Stimulated activated CD8-positive, alpha-beta memory T cell treated with anti-CD3 and anti-CD28 coated beads, Interleukin-15, amount 100 ng/mL, for 24 hours (primary cell): ENCODE measurements at regions not wholly inside any gene's neighbourhood (a gene's known extent, or its start where the extent isn't known, plus 50 kb on each side); places are given as distances from the start of the nearest gene placed in this dataset.
"Not testable (repeated sequence)": the region's sequence is repeated elsewhere in the genome, so short reads cannot be mapped to it uniquely, and the experiment has no call there.

Source experiments
- DNase-seq: peaks from one replicate; pipeline ENCODE4 v3.0.0-alpha.2; 2020; ENCODE audit warnings: low read depth

DNA sequence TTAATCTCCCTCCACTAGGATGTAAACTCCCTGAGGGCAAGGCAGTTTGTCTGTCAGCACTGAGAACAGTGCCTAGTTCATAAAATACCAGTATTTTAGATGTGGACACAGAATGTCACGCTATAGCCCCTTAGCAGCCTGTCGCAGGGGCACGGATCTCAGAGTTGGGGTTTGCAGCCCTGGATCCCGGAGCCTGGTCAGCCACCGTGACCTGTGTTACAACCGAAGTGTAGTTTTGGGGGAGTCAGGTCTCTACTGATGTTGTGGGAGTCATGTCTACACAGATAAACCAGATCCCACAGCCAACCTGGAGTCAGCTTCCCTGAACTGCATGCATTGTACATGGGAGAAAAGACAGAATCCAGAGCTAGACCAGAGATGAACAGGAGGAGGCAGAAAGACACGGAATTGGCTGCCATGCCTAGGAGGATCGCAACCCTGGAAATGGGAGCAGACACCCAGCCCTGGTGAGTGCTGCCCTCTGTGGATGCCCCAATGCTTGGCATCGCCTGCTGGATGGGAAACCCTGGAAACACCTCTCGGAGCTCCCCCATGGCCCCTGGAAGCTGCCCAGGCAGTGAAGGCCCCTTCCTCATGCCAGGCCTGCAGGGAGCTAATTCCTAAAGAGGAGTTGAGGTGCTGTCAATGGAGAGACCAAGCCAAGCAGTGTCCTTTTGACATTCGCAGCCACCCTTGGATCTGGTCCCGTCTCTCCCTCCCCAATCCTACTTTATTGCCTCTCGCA lies 851.3 kb downstream of the TBC1D22A start:
- no peak for DNase-seq

DNA sequence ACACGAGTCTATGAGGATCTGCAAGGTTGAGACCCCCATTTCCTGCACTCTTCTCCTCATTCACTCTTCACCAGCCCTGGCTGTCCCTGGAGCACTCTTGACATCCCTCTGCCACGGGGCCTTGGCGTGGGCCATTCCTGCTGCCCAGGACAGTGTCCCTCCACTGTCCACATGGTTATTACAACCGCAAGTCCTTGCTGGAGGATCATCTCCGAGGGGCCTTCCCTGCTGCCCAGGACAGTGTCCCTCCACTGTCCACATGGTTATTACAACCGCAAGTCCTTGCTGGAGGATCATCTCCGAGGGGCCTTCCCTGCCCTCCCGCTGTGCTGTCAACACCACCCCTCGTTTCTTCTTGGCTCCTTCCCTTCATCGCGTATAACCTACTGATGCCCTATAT lies 850.7 kb downstream of the TBC1D22A start:
- not testable (repeated sequence) for DNase-seq

DNA sequence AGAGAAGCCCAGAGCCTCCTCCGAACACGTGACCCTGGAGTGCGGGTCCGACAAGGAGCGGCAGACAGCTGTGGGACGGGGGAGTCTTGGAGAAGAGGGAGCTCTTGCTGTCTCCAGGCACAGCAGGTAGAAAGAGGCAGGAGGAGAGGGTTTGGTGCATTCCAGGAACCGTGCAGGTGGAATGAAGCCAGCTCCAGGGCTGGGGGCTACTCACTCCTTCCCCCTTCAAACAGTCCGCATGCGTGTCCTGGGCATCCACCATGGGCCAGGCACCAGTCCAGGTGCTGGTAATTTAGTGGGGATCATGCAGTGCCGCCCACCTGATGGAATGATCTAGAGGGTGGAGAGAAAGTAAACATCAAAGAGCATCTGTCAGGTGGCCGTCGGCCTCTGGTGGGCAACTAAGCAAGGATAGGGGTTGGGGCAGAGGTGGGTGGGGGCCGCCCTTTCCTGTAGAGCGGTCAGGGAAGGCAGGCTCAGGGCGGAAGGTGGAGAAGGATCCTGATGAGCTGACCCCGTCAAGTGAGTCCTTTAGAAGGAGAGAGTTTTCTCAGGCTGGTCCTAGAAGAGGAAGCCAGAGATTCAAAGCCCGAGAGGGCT lies 850.0 kb downstream of the TBC1D22A start:
- DNase-seq, result no peak

DNA sequence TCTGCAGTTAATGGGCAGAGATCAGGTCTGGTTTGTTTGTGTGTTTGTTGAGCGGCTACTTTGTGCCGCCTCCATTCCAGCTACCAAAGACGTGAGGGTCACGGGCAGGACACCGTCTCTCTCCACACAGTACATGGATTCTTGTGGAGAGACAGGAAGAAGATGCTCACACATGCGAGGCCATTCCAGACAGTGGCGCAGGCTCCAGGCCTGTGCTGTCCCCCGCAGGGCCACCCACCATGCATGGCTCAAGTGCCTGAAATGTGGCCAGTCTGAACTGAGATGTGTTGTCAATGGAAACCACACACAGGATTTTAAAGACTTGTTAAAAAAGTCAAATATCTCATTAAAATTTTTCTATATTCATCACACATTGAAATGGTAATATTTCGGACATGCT lies 848.3 kb downstream of the TBC1D22A start:
- no peak for DNase-seq

DNA sequence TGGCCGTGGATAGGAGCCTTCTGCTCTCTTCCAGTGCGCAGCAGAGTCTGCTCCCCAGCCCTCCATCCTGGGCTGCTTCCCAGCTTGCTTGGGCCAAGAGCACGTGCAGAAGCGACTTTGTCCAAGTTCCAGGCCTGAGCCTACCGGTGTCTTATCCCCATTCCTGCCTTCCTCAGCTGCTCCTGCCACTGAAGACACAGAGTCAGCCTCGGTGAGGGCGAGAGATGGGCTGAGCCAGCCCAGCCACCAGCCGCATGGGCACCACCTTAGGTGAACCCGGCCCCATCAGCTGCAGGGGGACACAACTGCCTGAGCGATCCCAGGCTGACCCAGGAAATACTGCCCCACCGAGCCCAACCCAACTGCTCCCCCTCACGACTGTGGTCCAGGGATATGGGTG lies 847.8 kb downstream of the TBC1D22A start:
- no peak for DNase-seq

DNA sequence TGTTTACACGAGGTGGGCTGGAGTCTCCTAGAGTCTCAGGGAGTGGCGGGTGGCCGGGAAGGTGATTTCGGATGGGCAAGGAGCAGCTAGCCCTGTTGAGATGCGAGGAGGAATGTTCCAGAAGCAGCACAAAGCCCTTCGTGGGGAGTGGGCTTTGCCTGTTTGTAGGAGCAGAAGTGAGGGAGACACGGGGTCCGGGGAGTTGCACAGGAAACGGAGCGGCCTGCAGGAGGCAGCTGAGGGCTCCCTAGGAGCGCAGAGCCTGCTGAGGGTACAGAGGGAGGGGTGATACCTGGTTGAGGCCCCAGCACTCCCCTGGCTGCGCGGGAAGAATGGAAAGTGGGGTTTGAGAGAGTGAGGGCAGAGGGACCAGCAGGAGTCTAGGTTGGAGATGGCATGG lies 847.2 kb downstream of the TBC1D22A start:
- no peak for DNase-seq

DNA sequence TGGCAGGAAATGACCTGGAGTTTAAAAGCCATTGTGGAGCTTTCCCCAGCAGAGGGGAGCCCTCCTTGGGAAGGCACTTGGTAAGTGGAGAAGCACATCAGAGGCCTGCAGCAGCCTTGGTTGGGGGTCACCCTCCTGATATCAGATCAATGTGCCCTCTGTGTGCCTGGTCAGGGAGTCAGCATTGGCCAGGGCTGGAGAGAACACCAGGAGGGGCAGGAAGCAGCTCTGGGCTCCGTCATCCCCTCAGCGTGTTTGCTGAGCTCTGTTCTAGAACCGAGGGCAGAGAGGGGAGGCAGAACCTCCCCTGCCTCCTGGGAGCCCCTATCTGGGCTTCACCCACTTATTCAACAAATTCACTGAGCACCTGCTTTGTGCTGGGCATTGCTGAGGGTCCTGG lies 846.0 kb downstream of the TBC1D22A start:
- no peak for DNase-seq

DNA sequence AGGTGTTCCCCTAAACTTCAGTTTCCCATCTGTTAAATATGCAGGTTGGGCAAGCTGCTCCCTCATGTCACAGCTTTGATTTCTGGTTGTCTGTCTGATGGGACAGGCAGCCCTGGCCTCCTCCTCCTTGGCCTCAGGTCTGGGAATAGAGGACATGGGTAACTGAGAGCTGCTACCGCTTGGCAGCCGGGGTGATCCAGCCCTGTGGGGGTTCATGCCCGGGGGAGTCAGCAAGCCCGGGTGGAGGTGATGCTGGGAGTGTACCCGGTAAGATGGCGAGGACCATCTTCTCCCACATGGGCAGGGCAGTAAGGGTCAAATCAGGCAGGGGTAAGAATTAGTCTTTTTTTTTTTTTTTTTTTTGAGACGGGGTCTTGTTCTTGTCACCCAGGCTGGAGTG lies 845.0 kb downstream of the TBC1D22A start:
- no peak for DNase-seq

DNA sequence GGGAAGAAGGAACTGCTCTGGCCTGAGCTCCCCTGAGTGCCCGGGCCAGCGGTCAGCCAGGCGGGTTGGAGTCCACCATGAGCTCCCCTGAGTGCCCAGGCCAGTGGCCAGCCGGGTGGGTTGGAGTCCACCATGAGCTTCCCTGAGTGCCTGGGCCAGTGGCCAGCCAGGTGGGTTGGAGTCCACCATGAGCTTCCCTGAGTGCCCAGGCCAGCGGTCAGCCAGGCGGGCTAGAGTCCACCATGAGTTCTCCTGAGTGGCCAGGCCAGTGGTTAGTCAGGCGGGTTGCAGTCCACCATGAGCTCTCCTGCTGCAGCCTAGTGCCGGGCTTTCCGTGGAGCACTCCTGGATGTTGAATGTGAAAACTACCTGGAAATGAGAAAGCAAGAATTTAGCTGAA lies 844.0 kb downstream of the TBC1D22A start:
- DNase-seq, result no peak

DNA sequence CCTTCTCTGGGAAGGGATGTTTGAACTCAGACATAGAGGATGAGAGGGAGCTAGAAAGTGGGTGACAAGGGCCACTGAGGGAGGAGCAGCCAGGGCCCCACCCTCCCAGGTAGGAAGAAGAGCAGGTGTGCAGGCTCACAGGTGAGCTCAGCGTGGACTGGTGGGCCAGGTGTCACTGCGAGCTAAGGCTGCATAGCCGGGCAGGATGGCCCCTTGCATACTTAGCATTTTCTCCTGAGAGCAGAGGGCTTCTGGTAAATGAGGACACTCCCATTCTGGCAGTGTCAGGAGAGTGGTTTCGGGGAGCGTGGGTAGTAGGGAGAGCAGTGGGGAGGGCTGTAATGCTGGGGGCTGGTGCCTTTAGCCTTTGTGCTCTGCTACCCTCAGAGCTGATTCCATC lies 843.4 kb downstream of the TBC1D22A start:
- DNase-seq, result no peak

DNA sequence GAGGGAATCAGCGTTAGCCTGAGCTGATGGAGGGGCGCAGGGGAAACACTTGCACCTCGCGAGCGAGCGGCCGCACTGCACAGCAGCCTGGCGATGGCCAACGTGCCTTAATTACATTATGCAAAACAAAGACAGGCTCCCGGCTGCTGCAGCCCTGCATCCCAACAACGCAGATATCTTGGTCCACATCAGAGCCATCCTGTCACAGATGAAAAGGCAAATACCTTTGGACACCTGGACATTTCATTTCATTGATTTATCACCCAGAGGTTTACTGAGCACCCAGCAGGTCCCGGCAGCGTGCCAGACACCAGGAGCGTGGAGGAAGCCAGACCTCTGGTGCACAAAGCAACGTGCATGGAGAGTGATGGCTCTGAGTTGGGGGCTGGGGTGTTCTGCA lies 843.0 kb downstream of the TBC1D22A start:
- no peak for DNase-seq

DNA sequence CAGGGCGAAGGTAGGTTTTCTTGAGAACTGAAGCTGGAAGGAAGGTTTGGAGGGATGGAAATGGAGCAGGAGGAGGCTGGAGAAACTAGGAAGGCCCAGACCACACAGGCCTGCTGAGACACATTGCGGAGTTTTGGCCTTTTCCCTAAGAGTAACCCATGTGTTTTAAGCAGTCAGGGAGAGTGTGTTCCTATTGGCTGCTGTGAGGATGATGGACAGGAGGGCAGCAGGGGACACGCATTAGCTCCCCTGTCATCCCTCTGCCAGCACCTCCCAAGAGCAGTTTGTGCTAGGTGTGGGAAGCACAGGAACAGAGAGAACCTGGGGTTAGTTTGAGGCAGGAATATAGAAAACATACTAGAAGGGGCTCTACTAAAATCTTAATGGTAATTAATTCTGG lies 842.1 kb downstream of the TBC1D22A start:
- DNase-seq, result no peak

DNA sequence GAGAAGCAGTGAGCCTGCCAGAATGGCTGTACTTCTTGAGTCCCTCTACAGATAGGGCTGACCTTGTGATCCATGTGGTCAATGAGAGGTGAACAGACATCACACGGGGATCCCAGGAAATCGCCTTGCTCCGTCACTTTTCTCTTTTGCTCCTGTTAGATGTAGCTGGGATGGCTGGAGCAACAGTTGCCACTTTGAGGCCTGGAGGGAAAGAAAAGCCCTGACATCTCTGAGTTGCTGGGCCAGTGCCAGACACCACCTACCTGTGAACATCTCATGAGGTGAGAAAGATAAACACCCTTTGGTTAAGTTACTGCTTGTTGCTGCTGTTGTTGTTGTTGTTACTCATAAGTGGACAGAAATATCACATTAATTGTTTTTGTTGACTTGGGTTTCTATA lies 840.3 kb downstream of the TBC1D22A start:
- DNase-seq, result no peak

DNA sequence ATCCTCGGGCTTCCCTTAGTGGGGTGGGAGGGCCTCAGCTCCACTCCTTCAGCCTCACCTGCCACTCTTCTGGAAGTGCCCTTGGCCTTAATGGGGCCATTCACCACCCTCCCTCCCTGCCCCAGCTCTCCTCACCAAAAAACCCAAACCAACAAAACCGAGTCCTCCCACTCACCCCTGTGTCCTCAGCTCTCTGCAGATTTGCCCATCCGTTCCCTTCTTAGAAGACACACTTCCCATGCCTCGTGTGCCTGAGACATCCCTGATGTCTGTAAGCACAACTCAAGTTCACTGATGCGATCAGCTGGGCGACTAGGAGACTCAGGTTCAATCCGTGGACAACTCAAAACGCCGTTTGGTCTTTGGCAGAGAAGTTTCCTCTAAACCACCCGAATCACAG lies 839.2 kb downstream of the TBC1D22A start:
- DNase-seq, result no peak

DNA sequence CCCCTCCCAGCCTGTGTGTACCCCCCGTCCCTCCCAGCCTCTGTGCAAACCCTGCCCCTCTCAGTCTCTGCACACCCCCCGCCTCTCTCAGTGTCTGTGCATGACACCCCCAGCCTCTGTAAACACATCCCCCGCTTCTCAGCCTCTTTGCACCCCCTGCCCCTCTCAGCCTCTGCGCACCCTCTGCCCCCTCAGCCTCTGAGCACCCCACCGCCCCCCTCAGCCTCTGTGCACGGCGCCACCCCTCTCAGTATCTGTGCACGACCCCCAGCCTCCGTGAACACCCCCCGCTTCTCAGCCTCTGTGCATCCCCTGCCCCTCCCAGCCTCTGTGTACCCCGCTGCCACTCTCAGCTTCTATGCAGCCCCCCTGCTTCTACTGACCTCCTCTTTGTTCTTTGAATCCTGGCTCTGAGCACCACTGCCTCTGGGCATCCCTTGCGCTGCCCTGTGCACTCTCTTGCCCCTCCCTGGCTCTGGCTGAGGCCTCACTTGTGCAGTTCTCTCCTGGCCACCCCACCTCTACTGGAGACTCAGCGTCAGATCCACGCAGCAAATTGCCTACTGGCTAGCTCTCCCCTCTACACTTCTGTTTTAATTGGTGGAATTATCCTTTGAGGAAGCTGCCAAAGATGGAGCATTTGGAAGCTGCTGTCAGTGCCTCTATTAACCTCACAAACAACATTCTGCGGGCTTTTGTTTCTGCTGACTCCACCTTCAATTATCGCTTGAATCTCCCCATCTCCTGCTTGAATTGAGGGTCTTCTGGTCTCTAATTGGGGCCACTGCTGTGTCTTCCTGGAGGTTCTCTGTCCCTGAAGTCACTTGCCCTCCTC lies 838.6 kb downstream of the TBC1D22A start:
- no peak for DNase-seq

DNA sequence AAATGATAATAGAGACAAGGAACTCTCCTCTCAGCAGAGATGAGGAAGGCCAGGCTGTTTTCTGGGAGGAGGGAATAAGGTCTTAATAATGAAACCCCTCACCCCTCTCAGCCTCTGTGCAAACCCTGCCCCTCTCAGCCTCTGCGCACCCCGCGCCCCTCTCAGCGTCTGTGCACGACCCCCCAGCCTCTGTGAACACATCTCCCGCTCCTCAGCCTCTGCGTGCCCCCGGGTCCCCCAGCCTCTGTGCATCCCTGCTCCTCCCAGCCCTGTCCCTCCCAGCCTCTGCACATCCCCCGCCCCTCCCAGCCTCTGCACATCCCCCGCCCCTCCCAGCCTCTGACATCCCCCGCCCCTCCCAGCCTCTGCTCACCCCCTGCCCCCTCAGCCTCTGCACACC lies 837.8 kb downstream of the TBC1D22A start:
- DNase-seq, result no peak

DNA sequence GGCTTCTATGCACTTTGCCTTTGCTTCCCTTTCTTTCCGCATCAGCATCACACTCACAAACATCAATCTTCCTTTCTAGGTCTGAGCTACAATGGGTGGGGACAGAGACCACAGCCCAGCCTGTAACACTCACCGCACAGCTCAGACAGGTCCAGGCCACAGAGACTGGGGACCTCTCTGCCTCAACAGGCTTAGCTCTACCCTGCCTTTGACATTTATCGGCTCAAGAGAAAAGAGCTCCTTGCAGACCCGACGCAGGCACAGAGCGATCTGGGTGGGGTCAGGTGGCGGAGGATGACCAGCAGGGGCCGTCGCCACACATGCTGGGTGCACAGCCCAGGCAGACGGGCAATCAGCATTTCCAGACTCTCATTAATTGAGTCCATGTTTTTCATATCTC lies 837.3 kb downstream of the TBC1D22A start:
- DNase-seq, result no peak

DNA sequence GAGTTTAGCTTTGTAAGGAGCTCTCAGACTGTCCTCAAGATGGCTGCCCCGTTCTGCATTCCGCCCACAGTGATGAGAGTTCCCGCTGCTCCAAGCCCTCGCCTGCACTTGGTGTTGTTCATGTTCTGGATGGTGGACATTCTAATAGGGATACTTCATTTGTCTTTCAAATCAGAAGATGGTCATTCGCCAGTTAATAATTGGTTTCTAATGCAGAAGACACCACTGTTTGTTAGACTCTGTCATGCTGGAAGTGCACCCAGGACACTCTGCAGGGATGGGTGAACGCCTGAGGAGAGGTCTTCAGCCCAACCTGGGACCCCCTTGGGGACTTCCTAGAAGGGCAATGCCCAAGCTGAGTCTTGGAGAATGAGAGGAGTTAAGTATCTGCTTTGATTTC lies 836.4 kb downstream of the TBC1D22A start:
- no peak for DNase-seq

DNA sequence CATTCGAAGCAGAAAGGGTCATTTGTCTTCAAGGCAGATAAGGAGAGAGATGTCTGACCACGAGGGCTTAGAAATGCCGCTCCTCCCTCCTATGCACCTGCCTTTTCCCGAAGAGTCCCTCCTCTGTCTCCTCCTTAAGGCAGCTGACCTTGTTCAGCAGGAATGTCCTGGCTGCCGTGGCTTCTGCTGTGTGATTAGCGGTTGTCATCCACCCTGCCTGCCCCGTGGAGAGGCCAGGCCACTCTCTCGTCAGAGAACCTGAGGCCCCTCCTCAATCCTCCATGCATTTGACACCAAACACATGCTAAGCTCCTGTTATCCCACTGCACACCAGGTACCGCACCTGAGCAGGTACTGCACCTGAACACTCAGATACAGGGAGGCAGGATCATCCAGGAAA lies 834.6 kb downstream of the TBC1D22A start:
- no peak for DNase-seq

DNA sequence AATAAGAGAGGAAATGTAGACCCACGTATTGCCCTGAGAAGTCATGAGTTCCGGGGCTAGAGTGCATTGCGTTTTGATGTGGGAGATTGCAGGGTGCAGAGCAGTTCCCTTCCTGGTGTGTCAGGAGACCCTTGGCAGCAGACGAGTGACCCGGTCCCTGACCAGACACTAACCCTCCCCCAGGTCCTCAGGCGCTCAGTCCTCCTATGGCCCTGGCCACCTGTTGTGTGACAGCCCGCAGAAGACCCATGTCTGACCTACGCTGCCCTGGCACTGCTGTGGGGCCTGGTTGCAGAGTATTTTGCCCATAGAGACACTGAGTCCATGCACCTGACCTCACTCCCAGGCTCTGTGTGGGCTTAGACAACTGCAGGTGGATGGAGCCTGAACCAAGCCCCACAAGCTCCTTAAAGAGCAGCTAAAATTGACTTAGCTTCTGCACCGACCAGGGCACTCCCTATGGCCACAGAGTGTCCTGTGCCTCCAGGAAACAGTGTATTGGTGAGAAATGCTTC lies 833.8 kb downstream of the TBC1D22A start:
- DNase-seq, result no peak

DNA sequence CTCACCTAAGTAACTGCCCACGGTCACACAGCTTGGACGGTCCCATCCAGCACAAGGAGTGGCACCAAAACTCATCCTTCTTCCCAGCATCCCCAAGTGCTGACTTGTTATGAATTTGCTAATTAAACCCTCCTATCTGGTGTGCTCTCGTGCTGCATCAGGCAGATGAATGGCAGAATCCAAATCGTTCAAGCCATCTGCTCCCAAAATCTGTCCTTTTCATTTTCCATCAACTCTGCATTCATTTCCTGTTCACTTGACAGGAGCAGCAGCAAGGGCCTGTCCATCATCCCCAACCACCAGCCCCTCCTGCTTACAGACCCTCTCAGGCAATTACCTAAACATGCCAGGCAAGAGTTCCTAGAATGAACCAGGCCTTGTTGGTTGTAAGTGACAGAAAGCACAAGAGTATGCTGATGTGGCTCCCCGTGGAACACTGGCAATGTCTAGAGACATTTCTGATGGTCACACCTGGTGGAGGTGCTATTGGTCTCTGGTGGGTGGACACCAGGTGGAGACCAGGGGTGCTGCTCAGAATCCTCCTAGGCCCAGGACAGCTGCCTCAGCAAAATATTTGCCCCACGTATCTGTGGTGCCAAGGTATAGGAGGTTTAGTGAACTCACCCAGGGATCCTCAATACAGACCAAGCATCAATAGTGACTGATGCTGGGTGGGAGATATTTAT lies 832.5 kb downstream of the TBC1D22A start:
- DNase-seq, result no peak

DNA sequence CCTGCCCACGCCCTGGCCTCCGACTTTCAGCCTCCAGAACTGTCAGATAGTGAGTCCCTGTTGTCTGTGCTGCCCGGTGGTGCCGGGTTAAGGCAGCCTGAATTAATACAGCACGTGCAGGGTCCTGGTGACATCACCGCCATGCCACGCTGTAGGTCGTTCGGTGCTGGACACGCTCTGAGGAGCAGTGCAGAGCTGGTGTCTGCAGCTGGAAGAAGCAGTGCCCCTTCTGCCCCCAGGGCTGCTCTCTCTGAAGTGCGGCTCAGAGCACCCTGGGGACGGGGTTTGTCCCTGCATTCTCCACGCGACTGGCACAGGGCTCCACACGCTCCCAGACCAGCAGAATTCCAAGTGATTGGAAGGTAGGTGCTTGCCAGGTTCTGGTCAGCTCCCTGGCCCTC lies 831.5 kb downstream of the TBC1D22A start:
- DNase-seq, result no peak
